Astrocyte (in vitro differentiated cells and primary cell): ENCODE measurements at regions not wholly inside any gene's neighbourhood (a gene's known extent, or its start where the extent isn't known, plus 50 kb on each side); places are given as distances from the start of the nearest gene placed in this dataset.

ENCODE experiments used
- DNase-seq: peaks from one replicate; pipeline ENCODE4 v3.0.0-alpha.2; 2010; ENCODE audit warnings: low read depth
- FAIRE-seq: peaks from 2 replicates; lab custom pipeline; 2011; peaks lifted over from hg19 to GRCh38; lab: Jason Lieb, UNC
- H2AFZ ChIP-seq: 2 replicates; pipeline ENCODE4 v1.6.0; 2012; ENCODE audit warnings: low read depth, low read length, inconsistent platforms
- H3K27ac ChIP-seq: 2 replicates; pipeline ENCODE4 v1.5.1; 2011; ENCODE audit warnings: low read depth, low read length, inconsistent platforms
- H3K27me3 ChIP-seq: 2 replicates; pipeline ENCODE4 v1.6.0; 2011; ENCODE audit warnings: low read length, inconsistent platforms; ENCODE audit not compliant: insufficient read depth
- H3K36me3 ChIP-seq: 2 replicates; pipeline ENCODE4 v1.5.1; 2011; ENCODE audit warnings: low read length, inconsistent platforms; ENCODE audit not compliant: insufficient read depth
- H3K4me1 ChIP-seq: 2 replicates; pipeline ENCODE4 v1.5.1; 2011; ENCODE audit warnings: low read length, inconsistent platforms; ENCODE audit not compliant: insufficient read depth
- H3K4me2 ChIP-seq: 2 replicates; pipeline ENCODE4 v1.6.0; 2012; ENCODE audit warnings: low read length, inconsistent platforms
- H3K4me3 ChIP-seq: 2 replicates; pipeline ENCODE4 v1.5.1; 2011; ENCODE audit warnings: low read depth, mild to moderate bottlenecking, low read length, inconsistent platforms; ENCODE audit not compliant: insufficient read depth
- H3K79me2 ChIP-seq: 2 replicates; pipeline ENCODE4 v1.6.0; 2012; ENCODE audit warnings: mild to moderate bottlenecking, low read length, inconsistent platforms; ENCODE audit not compliant: insufficient read depth
- H3K9ac ChIP-seq: 2 replicates; pipeline ENCODE4 v1.6.0; 2012; ENCODE audit warnings: mild to moderate bottlenecking, low read length, inconsistent platforms
- H3K9me3 ChIP-seq: 2 replicates; pipeline ENCODE4 v1.5.1; 2012; ENCODE audit warnings: low read depth, mild to moderate bottlenecking, low read length, inconsistent platforms; ENCODE audit not compliant: insufficient read depth
- H4K20me1 ChIP-seq: 2 replicates; pipeline ENCODE4 v1.6.0; 2012; ENCODE audit warnings: low read length, inconsistent platforms; ENCODE audit not compliant: insufficient read depth
- H3K27ac Mint-ChIP-seq: one replicate; pipeline ENCODE4 v1.8.0; 2021; ENCODE audit warnings: mild to moderate bottlenecking, mixed read lengths; ENCODE audit not compliant: unreplicated experiment
- H3K27me3 Mint-ChIP-seq: one replicate; pipeline ENCODE4 v1.8.0; 2021; ENCODE audit warnings: low read depth, mixed read lengths; ENCODE audit not compliant: unreplicated experiment
- H3K36me3 Mint-ChIP-seq: one replicate; pipeline ENCODE4 v1.8.0; 2021; ENCODE audit warnings: low read depth, mixed read lengths; ENCODE audit not compliant: unreplicated experiment
- H3K4me1 Mint-ChIP-seq: one replicate; pipeline ENCODE4 v1.8.0; 2021; ENCODE audit warnings: low read depth, mixed read lengths; ENCODE audit not compliant: unreplicated experiment
- H3K4me3 Mint-ChIP-seq: one replicate; pipeline ENCODE4 v1.8.0; 2021; ENCODE audit warnings: mild to moderate bottlenecking, moderate library complexity, mixed read lengths; ENCODE audit not compliant: unreplicated experiment
- H3K9me3 Mint-ChIP-seq: one replicate; pipeline ENCODE4 v1.8.0; 2021; ENCODE audit warnings: mild to moderate bottlenecking, mixed read lengths; ENCODE audit not compliant: unreplicated experiment
- EZH2 ChIP-seq: IDR thresholded peaks from 2 replicates; pipeline ENCODE4 v1.6.1; 2012; ENCODE audit warnings: mild to moderate bottlenecking, low read length, inconsistent platforms; ENCODE audit not compliant: insufficient read depth
- TF ChIP-seq, protein P1 (sequence below): IDR thresholded peaks from 2 replicates; pipeline ENCODE4 v1.5.1; 2011; ENCODE audit warnings: low read depth, mild to moderate bottlenecking, inconsistent platforms, low read length, moderate library complexity; ENCODE audit not compliant: insufficient read depth

GRCh38 chr2:228599781-228600180, 418.3 kb upstream of the SPHKAP start:
- Histone ChIP-seq H3K4me2 (peak overlapping the region; percentile 24), H4K20me1 (no peaks in the 10 kb centered on the region), H3K27ac (peak overlapping the region; percentile 71), H3K9me3 (no peaks in the 10 kb centered on the region), H3K27me3 (no peaks in the 10 kb centered on the region), H3K79me2 (no peaks in the 10 kb centered on the region), H3K36me3 (no peaks in the 10 kb centered on the region), H3K4me3 (no peak overlapping the region), H2AFZ (no peak overlapping the region), H3K9ac (no peak overlapping the region), H3K4me1 (peaks cover 2% of the 10 kb centered on the region)
- peak; percentile 10 for DNase-seq
- no peak for FAIRE-seq
- peaks cover 2% of the 10 kb centered on the region for H3K4me1 Mint-ChIP-seq
- H3K4me3 Mint-ChIP-seq: no peak overlapping the region
- no peak overlapping the region for H3K27ac Mint-ChIP-seq
- H3K36me3 Mint-ChIP-seq: no peaks in the 10 kb centered on the region
- no peaks in the 10 kb centered on the region for H3K27me3 Mint-ChIP-seq
- H3K9me3 Mint-ChIP-seq: no peaks in the 10 kb centered on the region
- TF ChIP-seq, protein P1, sequence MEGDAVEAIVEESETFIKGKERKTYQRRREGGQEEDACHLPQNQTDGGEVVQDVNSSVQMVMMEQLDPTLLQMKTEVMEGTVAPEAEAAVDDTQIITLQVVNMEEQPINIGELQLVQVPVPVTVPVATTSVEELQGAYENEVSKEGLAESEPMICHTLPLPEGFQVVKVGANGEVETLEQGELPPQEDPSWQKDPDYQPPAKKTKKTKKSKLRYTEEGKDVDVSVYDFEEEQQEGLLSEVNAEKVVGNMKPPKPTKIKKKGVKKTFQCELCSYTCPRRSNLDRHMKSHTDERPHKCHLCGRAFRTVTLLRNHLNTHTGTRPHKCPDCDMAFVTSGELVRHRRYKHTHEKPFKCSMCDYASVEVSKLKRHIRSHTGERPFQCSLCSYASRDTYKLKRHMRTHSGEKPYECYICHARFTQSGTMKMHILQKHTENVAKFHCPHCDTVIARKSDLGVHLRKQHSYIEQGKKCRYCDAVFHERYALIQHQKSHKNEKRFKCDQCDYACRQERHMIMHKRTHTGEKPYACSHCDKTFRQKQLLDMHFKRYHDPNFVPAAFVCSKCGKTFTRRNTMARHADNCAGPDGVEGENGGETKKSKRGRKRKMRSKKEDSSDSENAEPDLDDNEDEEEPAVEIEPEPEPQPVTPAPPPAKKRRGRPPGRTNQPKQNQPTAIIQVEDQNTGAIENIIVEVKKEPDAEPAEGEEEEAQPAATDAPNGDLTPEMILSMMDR: no peak
- TF ChIP-seq EZH2: no peak

- Histone ChIP-seq H3K4me2 (no peak overlapping the region), H3K4me3 (no peak overlapping the region), H3K9ac (no peak overlapping the region), H3K27ac (peak overlapping the region; percentile 30), H3K27me3 (no peaks in the 10 kb centered on the region), H2AFZ (no peak overlapping the region), H3K79me2 (no peaks in the 10 kb centered on the region), H3K4me1 (peaks cover 2% of the 10 kb centered on the region), H3K9me3 (no peaks in the 10 kb centered on the region), H4K20me1 (no peaks in the 10 kb centered on the region), H3K36me3 (no peaks in the 10 kb centered on the region)
- FAIRE-seq (no peak), DNase-seq (no peak)
- no peak overlapping the region for H3K27ac Mint-ChIP-seq
- peaks cover 2% of the 10 kb centered on the region for H3K4me1 Mint-ChIP-seq
- H3K4me3 Mint-ChIP-seq: no peak overlapping the region
- no peak for TF ChIP-seq EZH2
- TF ChIP-seq, protein P1: no peak
- no peaks in the 10 kb centered on the region for H3K27me3 Mint-ChIP-seq
- H3K9me3 Mint-ChIP-seq: no peaks in the 10 kb centered on the region
- H3K36me3 Mint-ChIP-seq: no peaks in the 10 kb centered on the region
These were observed 417.8 kb upstream of the SPHKAP start for GRCh38 chr2:228599297-228599696.

GRCh38 chr2:228597032-228597431, 415.5 kb upstream of the SPHKAP start:
- H2AFZ ChIP-seq: no peak overlapping the region
- no peaks in the 10 kb centered on the region for H4K20me1 ChIP-seq
- H3K27me3 Mint-ChIP-seq: no peaks in the 10 kb centered on the region
- H3K4me3 ChIP-seq: no peak overlapping the region
- H3K4me1 ChIP-seq: peaks cover 2% of the 10 kb centered on the region
- TF ChIP-seq EZH2: no peak
- TF ChIP-seq, protein P1: no peak
- no peak overlapping the region for H3K4me3 Mint-ChIP-seq
- H3K9ac ChIP-seq: no peak overlapping the region
- no peaks in the 10 kb centered on the region for H3K9me3 ChIP-seq
- H3K27me3 ChIP-seq: no peaks in the 10 kb centered on the region
- no peaks in the 10 kb centered on the region for H3K9me3 Mint-ChIP-seq
- H3K36me3 Mint-ChIP-seq: no peaks in the 10 kb centered on the region
- H3K4me2 ChIP-seq: no peak overlapping the region
- no peaks in the 10 kb centered on the region for H3K79me2 ChIP-seq
- peaks cover 2% of the 10 kb centered on the region for H3K4me1 Mint-ChIP-seq
- DNase-seq (no peak), FAIRE-seq (no peak)
- H3K36me3 ChIP-seq: no peaks in the 10 kb centered on the region
- H3K27ac Mint-ChIP-seq: no peak overlapping the region
- H3K27ac ChIP-seq: no peak overlapping the region
